SK-N-SH (cell line): ENCODE measurements at regions not wholly inside any gene's neighbourhood (a gene's known extent, or its start where the extent isn't known, plus 50 kb on each side); places are given as distances from the start of the nearest gene placed in this dataset.

Experiments used
- CTCF ChIA-PET: fragments of 300-600, 350-600 bp; formaldehyde crosslinking; extraction: SDS; loops from one replicate; lab custom pipeline; 2021; lab: Yijun Ruan, JAX
- POLR2A ChIA-PET: fragments of 350-600 bp; sonication (Branson Sonifier 250); formaldehyde crosslinking; extraction: SDS; loops from one replicate; lab custom pipeline; 2020; ENCODE audit warnings: antibody characterized with exemption, inconsistent platforms; lab: Yijun Ruan, JAX
- DNase-seq: peaks from one replicate; pipeline ENCODE4 v3.0.0; 2012
- H2AFZ ChIP-seq: fragments of 200-600 bp; sonication (generic); 2 replicates; pipeline ENCODE4 v1.8.1; 2016; ENCODE audit warnings: antibody characterized with exemption, mild to moderate bottlenecking, low read depth
- H3F3A ChIP-seq: fragments of 200-600 bp; sonication (generic); replicated peaks from 2 replicates; pipeline ENCODE3; 2016; ENCODE audit warnings: antibody characterized with exemption, mild to moderate bottlenecking; ENCODE audit not compliant: insufficient read depth
- H3K27ac ChIP-seq, 2 experiments: fragments of 200-500 bp in 1 of 2; fragments of 200-600 bp in 1 of 2; sonication (Bioruptor generic) in 1 of 2; sonication (generic), shearing (Covaris generic) in 1 of 2; 2 replicates each; pipeline versions ENCODE4 v1.5.1 to v1.6.1; 2014 to 2016; ENCODE audit warnings: low read depth in 2 of 2, inconsistent platforms in 1 of 2, low read length in 1 of 2, mild to moderate bottlenecking in 1 of 2, mixed read lengths in 1 of 2
- H3K27me3 ChIP-seq: fragments of 200-600 bp; sonication (generic), shearing (Covaris generic); 2 replicates; pipeline ENCODE4 v1.6.1; 2016; ENCODE audit warnings: mixed run types; ENCODE audit not compliant: insufficient read depth
- H3K36me3 ChIP-seq, 2 experiments: fragments of 200-500 bp in 1 of 2; fragments of 200-600 bp in 1 of 2; sonication (Bioruptor generic) in 1 of 2; sonication (generic) in 1 of 2; replicated peaks in 1 of 2; 2 replicates each; pipeline versions ENCODE3 to v1.5.1; 2014 to 2016; ENCODE audit warnings: low read length in 1 of 2, mild to moderate bottlenecking in 1 of 2; ENCODE audit not compliant: insufficient read depth in 2 of 2, control insufficient read depth in 1 of 2
- H3K4me1 ChIP-seq, 2 experiments: fragments of 200-500 bp in 1 of 2; fragments of 200-600 bp in 1 of 2; sonication (Bioruptor generic) in 1 of 2; sonication (generic), shearing (Covaris generic) in 1 of 2; 2 replicates each; pipeline versions ENCODE4 v1.5.1 to v1.6.1; 2014 to 2016; ENCODE audit warnings: low read depth in 1 of 2, low read length in 1 of 2, mixed run types in 1 of 2; ENCODE audit not compliant: insufficient read depth in 2 of 2, control insufficient read depth in 1 of 2
- H3K4me2 ChIP-seq: fragments of 200-600 bp; sonication (generic), shearing (Covaris generic); 2 replicates; pipeline ENCODE4 v1.6.1; 2017; ENCODE audit warnings: mixed run types
- H3K4me3 ChIP-seq, 2 experiments: fragments of 200-500 bp in 1 of 2; fragments of 200-600 bp in 1 of 2; sonication (Bioruptor generic) in 1 of 2; sonication (generic), shearing (Covaris generic) in 1 of 2; 2 replicates each; pipeline versions ENCODE4 v1.5.1 to v1.8.1; 2014 to 2016; ENCODE audit warnings: low read depth in 2 of 2, inconsistent platforms in 1 of 2, low read length in 1 of 2, mild to moderate bottlenecking in 1 of 2, mixed read lengths in 1 of 2, moderate library complexity in 1 of 2
- H3K79me2 ChIP-seq: fragments of 200-600 bp; sonication (generic); 2 replicates; pipeline ENCODE4 v1.8.1; 2017; ENCODE audit warnings: mild to moderate bottlenecking; ENCODE audit not compliant: insufficient read depth
- H3K9ac ChIP-seq: fragments of 200-600 bp; sonication (generic); 2 replicates; pipeline ENCODE4 v1.6.1; 2017; ENCODE audit warnings: mixed run types
- H3K9me2 ChIP-seq: fragments of 200-600 bp; sonication (generic); 2 replicates; pipeline ENCODE4 v1.6.1; 2017; ENCODE audit warnings: mixed run types
- H3K9me3 ChIP-seq: fragments of 200-600 bp; sonication (generic); 2 replicates; pipeline ENCODE4 v1.6.1; 2017; ENCODE audit warnings: mixed run types, mild to moderate bottlenecking, moderate library complexity
- H4K20me1 ChIP-seq: fragments of 200-600 bp; sonication (generic); 2 replicates; pipeline ENCODE4 v1.6.1; 2017; ENCODE audit warnings: mild to moderate bottlenecking, mixed run types; ENCODE audit not compliant: insufficient read depth
- ELF1 ChIP-seq: IDR thresholded peaks from 2 replicates; pipeline ENCODE4 v1.4.0; 2012
- EZH2phosphoT487 ChIP-seq: fragments of 200-600 bp; sonication (generic); IDR thresholded peaks from 2 replicates; pipeline ENCODE4 v1.6.1; 2017; ENCODE audit warnings: low read depth, mixed run types, mild to moderate bottlenecking, antibody characterized with exemption, moderate library complexity, borderline replicate concordance
- FOSL2 ChIP-seq: IDR thresholded peaks from 2 replicates; pipeline ENCODE4 v1.4.0; 2012; ENCODE audit warnings: low read depth, mild to moderate bottlenecking, moderate library complexity, borderline replicate concordance
- FOXJ3 ChIP-seq: sonication (generic); formaldehyde crosslinking; IDR thresholded peaks from 2 replicates; pipeline ENCODE4 v1.5.1; 2020; ENCODE audit warnings: mild to moderate bottlenecking, missing genetic modification reagents
- FOXM1 ChIP-seq: IDR thresholded peaks from 2 replicates; pipeline ENCODE4 v1.4.0; 2012; ENCODE audit warnings: low read depth, mild to moderate bottlenecking
- GABPA ChIP-seq: IDR thresholded peaks from 2 replicates; pipeline ENCODE4 v1.4.0; 2012; ENCODE audit warnings: low read depth, mild to moderate bottlenecking
- GATA2 ChIP-seq: sonication (generic); formaldehyde crosslinking; IDR thresholded peaks from 2 replicates; pipeline ENCODE4 v1.5.0; 2020; ENCODE audit warnings: mild to moderate bottlenecking, missing genetic modification reagents
- IRF3 ChIP-seq: fragments of 150-350 bp; IDR thresholded peaks from 2 replicates; pipeline ENCODE4 v1.6.1; 2016; ENCODE audit warnings: mild to moderate bottlenecking, low read depth, low read length
- MEF2A ChIP-seq: IDR thresholded peaks from 2 replicates; pipeline ENCODE4 v1.4.0; 2012; ENCODE audit warnings: low read depth, borderline replicate concordance
- MXI1 ChIP-seq: IDR thresholded peaks from 2 replicates; pipeline ENCODE4 v1.6.1; 2012; ENCODE audit warnings: mild to moderate bottlenecking, low read depth, low read length, improper control_type of control experiment
- NFIC ChIP-seq: IDR thresholded peaks from 2 replicates; pipeline ENCODE4 v1.4.0; 2012; ENCODE audit warnings: borderline replicate concordance
- NRF1 ChIP-seq: IDR thresholded peaks from 2 replicates; pipeline ENCODE4 v1.6.1; 2012; ENCODE audit warnings: low read depth, mild to moderate bottlenecking, low read length
- POLR2AphosphoS5 ChIP-seq: IDR thresholded peaks from 2 replicates; pipeline ENCODE4 v1.6.1; 2012; ENCODE audit warnings: low read depth, low read length
- RAD21 ChIP-seq: IDR thresholded peaks from 2 replicates; pipeline ENCODE4 v1.6.1; 2012; ENCODE audit warnings: mild to moderate bottlenecking, low read length
- SMC3 ChIP-seq: IDR thresholded peaks from 2 replicates; pipeline ENCODE4 v1.6.1; 2012; ENCODE audit warnings: low read depth, low read length, improper control_type of control experiment
- USF2 ChIP-seq: fragments of 150-350 bp; IDR thresholded peaks from 2 replicates; pipeline ENCODE4 v1.6.1; 2017; ENCODE audit warnings: antibody characterized with exemption, low read length, low read depth, borderline replicate concordance
- WGBS: methylation state at CpG from one replicate; pipeline ENCODE4 v1.1.6; 2017; ENCODE audit warnings: low lambda C conversion rate; 5-methylcytosine and 5-hydroxymethylcytosine counted together
- TF ChIP-seq, protein P1 (sequence below): IDR thresholded peaks from 2 replicates; pipeline ENCODE4 v1.4.0; 2012; ENCODE audit warnings: low read depth, borderline replicate concordance
- TF ChIP-seq, protein P2 (sequence below): IDR thresholded peaks from 2 replicates; pipeline ENCODE4 v1.6.1; 2012; ENCODE audit warnings: mild to moderate bottlenecking, low read depth, low read length, moderate library complexity

DNA sequence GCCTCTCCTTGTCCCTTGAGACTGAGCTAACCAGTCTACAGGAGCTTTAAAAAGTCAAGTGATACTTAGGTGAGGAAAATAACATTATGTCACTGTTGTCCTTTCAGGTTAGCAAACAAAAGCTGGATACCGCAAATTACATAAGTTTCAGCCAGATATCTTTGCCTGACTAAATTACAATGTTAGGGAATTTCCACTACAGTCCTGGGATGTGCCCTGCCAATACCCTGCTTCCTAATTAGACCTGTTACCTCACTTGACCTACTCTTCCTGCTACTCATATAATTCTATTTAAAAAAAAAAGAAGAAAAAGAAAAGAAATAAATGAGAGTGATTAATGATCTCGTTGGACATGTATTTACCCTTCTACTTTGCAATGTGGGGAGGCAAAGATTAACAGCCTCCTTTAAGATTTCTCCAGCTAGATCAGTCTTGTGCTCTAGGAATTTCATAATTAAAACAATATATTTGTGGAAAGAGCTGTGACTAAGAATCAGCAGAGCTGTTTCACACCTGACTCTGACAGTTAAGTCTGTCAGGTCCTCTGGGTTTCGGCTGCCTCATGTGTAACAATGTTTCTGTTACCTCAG, 318.9 kb downstream of the HDGFL1 start:
- no peak for DNase-seq
- Histone ChIP-seq H3K27ac (no peak overlapping the region), H3K4me3 (no peak overlapping the region), H2AFZ (0 out of 2 replicates have a peak overlapping the region, but pooled peaks have one; percentile 58), H3K4me1 (peaks cover 0 to 3% of the 10 kb centered on the region in 2 experiments; a peak in 1 of 4 replicates), H4K20me1 (no peaks in the 10 kb centered on the region), H3K79me2 (no peaks in the 10 kb centered on the region), H3K9ac (no peak overlapping the region), H3K36me3 (no peaks in the 10 kb centered on the region), H3K9me3 (no peaks in the 10 kb centered on the region), H3K9me2 (no peaks in the 10 kb centered on the region), H3K4me2 (no peak overlapping the region), H3K27me3 (no peaks in the 10 kb centered on the region), H3F3A (peaks cover 11% of the 10 kb centered on the region)
- ChIA-PET CTCF (interaction anchor here (1.4 kb wide), 1 partner anchor 11 kb away, joined by 3 read pairs; no protein-coding TSS in a partner anchor), POLR2A (interaction anchor here (0.7 kb wide), 1 partner anchor 890 kb away, joined by 3 read pairs; no protein-coding TSS in a partner anchor)
- 61% methylated on average over 3 of the region's 3 CpGs for WGBS
- TF ChIP-seq EZH2phosphoT487 (no peak), RAD21 (no peak), USF2 (no peak), SMC3 (no peak), MXI1 (no peak)

- peak overlapping the region; percentile 30; the same call in 1 of the 2 replicates for H3K9ac ChIP-seq
- no peaks in the 10 kb centered on the region for H3K79me2 ChIP-seq
- no peak for TF ChIP-seq FOXJ3
- TF ChIP-seq IRF3, result no peak
- TF ChIP-seq, protein P1, sequence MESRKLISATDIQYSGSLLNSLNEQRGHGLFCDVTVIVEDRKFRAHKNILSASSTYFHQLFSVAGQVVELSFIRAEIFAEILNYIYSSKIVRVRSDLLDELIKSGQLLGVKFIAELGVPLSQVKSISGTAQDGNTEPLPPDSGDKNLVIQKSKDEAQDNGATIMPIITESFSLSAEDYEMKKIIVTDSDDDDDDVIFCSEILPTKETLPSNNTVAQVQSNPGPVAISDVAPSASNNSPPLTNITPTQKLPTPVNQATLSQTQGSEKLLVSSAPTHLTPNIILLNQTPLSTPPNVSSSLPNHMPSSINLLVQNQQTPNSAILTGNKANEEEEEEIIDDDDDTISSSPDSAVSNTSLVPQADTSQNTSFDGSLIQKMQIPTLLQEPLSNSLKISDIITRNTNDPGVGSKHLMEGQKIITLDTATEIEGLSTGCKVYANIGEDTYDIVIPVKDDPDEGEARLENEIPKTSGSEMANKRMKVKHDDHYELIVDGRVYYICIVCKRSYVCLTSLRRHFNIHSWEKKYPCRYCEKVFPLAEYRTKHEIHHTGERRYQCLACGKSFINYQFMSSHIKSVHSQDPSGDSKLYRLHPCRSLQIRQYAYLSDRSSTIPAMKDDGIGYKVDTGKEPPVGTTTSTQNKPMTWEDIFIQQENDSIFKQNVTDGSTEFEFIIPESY, result no peak
- TF ChIP-seq, protein P2, sequence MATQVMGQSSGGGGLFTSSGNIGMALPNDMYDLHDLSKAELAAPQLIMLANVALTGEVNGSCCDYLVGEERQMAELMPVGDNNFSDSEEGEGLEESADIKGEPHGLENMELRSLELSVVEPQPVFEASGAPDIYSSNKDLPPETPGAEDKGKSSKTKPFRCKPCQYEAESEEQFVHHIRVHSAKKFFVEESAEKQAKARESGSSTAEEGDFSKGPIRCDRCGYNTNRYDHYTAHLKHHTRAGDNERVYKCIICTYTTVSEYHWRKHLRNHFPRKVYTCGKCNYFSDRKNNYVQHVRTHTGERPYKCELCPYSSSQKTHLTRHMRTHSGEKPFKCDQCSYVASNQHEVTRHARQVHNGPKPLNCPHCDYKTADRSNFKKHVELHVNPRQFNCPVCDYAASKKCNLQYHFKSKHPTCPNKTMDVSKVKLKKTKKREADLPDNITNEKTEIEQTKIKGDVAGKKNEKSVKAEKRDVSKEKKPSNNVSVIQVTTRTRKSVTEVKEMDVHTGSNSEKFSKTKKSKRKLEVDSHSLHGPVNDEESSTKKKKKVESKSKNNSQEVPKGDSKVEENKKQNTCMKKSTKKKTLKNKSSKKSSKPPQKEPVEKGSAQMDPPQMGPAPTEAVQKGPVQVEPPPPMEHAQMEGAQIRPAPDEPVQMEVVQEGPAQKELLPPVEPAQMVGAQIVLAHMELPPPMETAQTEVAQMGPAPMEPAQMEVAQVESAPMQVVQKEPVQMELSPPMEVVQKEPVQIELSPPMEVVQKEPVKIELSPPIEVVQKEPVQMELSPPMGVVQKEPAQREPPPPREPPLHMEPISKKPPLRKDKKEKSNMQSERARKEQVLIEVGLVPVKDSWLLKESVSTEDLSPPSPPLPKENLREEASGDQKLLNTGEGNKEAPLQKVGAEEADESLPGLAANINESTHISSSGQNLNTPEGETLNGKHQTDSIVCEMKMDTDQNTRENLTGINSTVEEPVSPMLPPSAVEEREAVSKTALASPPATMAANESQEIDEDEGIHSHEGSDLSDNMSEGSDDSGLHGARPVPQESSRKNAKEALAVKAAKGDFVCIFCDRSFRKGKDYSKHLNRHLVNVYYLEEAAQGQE, result no peak
- TF ChIP-seq NRF1, result no peak
- TF ChIP-seq ELF1, result no peak
- TF ChIP-seq GABPA, result no peak
- no peak for TF ChIP-seq NFIC
- TF ChIP-seq MEF2A, result no peak
- no peak for TF ChIP-seq FOXM1
- no peak for TF ChIP-seq POLR2AphosphoS5
- TF ChIP-seq EZH2phosphoT487, result no peak
- TF ChIP-seq MXI1, result no peak
- TF ChIP-seq GATA2 (CRISPR knock-in tag), result no peak
- no peak for TF ChIP-seq FOSL2
- TF ChIP-seq, all 33 proteins: peak for 0
- H2AFZ ChIP-seq, result peak overlapping the region; percentile 63
- 94% methylated on average over 4 of the region's 4 CpGs for WGBS
- DNase-seq, result no peak
- ChIA-PET POLR2A (no interaction called here), CTCF (interaction anchor here (0.6 to 1.5 kb wide), 3 partner anchors 19 to 554 kb away, joined by 3 read pairs; no protein-coding TSS in a partner anchor)
- H3K4me3 ChIP-seq, result no peak overlapping the region
- H3F3A ChIP-seq, result peaks cover 15% of the 10 kb centered on the region
- peaks cover 0 to 3% of the 10 kb centered on the region in 2 experiments; a peak in 1 of 4 replicates for H3K4me1 ChIP-seq
- H4K20me1 ChIP-seq, result no peaks in the 10 kb centered on the region
- H3K9me3 ChIP-seq, result no peaks in the 10 kb centered on the region
- no peaks in the 10 kb centered on the region for H3K9me2 ChIP-seq
- peak overlapping the region; percentile 39 to 92 for H3K27ac ChIP-seq
- H3K36me3 ChIP-seq, result no peaks in the 10 kb centered on the region
- no peaks in the 10 kb centered on the region for H3K27me3 ChIP-seq
- peak overlapping the region; percentile 10; the same call in 1 of the 2 replicates for H3K4me2 ChIP-seq
Measured at GRCh38 chr6:22891934-22892333, 322.6 kb downstream of the HDGFL1 start.
